ENCODE measurements at regions not wholly inside any gene's neighbourhood (a gene's known extent, or its start where the extent isn't known, plus 50 kb on each side); places are given as distances from the start of the nearest gene placed in this dataset.

DNA sequence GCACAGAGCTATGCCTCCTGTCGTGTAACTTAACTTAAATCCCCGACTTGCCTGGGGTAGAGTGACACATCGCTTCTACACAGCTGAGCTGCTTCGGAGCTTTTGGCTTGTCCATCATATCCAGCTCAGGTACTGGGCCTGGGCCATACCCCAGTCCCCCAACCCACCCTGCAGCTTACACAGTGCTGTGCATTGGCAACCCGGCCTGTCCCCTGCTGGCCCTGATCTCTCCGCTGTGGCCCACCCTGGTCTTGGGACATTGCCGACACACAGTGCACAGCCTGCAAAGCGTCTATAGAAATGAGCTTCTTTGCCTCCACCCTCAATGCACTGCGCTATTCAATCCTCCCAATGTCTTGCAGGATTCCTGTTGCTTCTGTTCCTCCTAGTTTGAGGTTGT, 342.8 kb upstream of the RAB6C start:
- no peak for TF ChIP-seq TEAD4 (CRISPR knock-in tag; IDR thresholded peaks at IDR 0.05)
- TF ChIP-seq RELA (CRISPR knock-in tag; IDR thresholded peaks at IDR 0.05; ENCODE audit: borderline replicate concordance) = no peak
- TF ChIP-seq, protein P1, sequence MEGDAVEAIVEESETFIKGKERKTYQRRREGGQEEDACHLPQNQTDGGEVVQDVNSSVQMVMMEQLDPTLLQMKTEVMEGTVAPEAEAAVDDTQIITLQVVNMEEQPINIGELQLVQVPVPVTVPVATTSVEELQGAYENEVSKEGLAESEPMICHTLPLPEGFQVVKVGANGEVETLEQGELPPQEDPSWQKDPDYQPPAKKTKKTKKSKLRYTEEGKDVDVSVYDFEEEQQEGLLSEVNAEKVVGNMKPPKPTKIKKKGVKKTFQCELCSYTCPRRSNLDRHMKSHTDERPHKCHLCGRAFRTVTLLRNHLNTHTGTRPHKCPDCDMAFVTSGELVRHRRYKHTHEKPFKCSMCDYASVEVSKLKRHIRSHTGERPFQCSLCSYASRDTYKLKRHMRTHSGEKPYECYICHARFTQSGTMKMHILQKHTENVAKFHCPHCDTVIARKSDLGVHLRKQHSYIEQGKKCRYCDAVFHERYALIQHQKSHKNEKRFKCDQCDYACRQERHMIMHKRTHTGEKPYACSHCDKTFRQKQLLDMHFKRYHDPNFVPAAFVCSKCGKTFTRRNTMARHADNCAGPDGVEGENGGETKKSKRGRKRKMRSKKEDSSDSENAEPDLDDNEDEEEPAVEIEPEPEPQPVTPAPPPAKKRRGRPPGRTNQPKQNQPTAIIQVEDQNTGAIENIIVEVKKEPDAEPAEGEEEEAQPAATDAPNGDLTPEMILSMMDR (IDR thresholded peaks at IDR 0.05) = no peak
- no peak for TF ChIP-seq ZNF138 (CRISPR knock-in tag; conservative IDR thresholded peaks at IDR 0.05)
- TF ChIP-seq TP53 (CRISPR knock-in tag; IDR thresholded peaks at IDR 0.05) = no peak
- TF ChIP-seq, protein P2, sequence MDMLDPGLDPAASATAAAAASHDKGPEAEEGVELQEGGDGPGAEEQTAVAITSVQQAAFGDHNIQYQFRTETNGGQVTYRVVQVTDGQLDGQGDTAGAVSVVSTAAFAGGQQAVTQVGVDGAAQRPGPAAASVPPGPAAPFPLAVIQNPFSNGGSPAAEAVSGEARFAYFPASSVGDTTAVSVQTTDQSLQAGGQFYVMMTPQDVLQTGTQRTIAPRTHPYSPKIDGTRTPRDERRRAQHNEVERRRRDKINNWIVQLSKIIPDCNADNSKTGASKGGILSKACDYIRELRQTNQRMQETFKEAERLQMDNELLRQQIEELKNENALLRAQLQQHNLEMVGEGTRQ (CRISPR knock-in tag; IDR thresholded peaks at IDR 0.05) = no peak
- TF ChIP-seq, protein P3, sequence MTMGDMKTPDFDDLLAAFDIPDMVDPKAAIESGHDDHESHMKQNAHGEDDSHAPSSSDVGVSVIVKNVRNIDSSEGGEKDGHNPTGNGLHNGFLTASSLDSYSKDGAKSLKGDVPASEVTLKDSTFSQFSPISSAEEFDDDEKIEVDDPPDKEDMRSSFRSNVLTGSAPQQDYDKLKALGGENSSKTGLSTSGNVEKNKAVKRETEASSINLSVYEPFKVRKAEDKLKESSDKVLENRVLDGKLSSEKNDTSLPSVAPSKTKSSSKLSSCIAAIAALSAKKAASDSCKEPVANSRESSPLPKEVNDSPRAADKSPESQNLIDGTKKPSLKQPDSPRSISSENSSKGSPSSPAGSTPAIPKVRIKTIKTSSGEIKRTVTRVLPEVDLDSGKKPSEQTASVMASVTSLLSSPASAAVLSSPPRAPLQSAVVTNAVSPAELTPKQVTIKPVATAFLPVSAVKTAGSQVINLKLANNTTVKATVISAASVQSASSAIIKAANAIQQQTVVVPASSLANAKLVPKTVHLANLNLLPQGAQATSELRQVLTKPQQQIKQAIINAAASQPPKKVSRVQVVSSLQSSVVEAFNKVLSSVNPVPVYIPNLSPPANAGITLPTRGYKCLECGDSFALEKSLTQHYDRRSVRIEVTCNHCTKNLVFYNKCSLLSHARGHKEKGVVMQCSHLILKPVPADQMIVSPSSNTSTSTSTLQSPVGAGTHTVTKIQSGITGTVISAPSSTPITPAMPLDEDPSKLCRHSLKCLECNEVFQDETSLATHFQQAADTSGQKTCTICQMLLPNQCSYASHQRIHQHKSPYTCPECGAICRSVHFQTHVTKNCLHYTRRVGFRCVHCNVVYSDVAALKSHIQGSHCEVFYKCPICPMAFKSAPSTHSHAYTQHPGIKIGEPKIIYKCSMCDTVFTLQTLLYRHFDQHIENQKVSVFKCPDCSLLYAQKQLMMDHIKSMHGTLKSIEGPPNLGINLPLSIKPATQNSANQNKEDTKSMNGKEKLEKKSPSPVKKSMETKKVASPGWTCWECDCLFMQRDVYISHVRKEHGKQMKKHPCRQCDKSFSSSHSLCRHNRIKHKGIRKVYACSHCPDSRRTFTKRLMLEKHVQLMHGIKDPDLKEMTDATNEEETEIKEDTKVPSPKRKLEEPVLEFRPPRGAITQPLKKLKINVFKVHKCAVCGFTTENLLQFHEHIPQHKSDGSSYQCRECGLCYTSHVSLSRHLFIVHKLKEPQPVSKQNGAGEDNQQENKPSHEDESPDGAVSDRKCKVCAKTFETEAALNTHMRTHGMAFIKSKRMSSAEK (CRISPR knock-in tag; IDR thresholded peaks at IDR 0.05; ENCODE audit: borderline replicate concordance) = no peak
